Stimulated activated naive B cell treated with anti-CD40 and anti-IgM and Interleukin-4, amounts not matched to agents 10 μg/mL and 1 μg/mL and 100 μg/mL, for 72 hours (primary cell): ENCODE measurements at regions not wholly inside any gene's neighbourhood (a gene's known extent, or its start where the extent isn't known, plus 50 kb on each side); places are given as distances from the start of the nearest gene placed in this dataset.

ENCODE experiments used
- ATAC-seq, 2 donors: fragments of 150-1000 bp; cut with Tn5 transposase; replicated peaks; 2 replicates each; pipeline ENCODE4 v1.10.0; 2021; ENCODE audit warnings: moderate library complexity in 1 of 2
- DNase-seq: peaks from one replicate; pipeline ENCODE4 v3.0.0; 2021
- H3K27ac Mint-ChIP-seq: one replicate; pipeline ENCODE4 v1.8.0; 2022; ENCODE audit warnings: mild to moderate bottlenecking, mixed read lengths
- H3K27me3 Mint-ChIP-seq, 2 donors: one replicate each; pipeline ENCODE4 v1.8.0; 2022; ENCODE audit warnings: mixed read lengths in 2 of 2
- H3K36me3 Mint-ChIP-seq, 2 donors: one replicate each; pipeline ENCODE4 v1.8.0; 2022; ENCODE audit warnings: mixed read lengths in 2 of 2, mild to moderate bottlenecking in 1 of 2
- H3K4me1 Mint-ChIP-seq, 2 donors: one replicate each; pipeline ENCODE4 v1.8.0; 2022; ENCODE audit warnings: mixed read lengths in 2 of 2, mild to moderate bottlenecking in 1 of 2
- H3K4me3 Mint-ChIP-seq, 2 donors: one replicate each; pipeline ENCODE4 v1.8.0; 2022; ENCODE audit warnings: mild to moderate bottlenecking in 2 of 2, mixed read lengths in 2 of 2, moderate library complexity in 1 of 2
- H3K9me3 Mint-ChIP-seq, 2 donors: one replicate each; pipeline ENCODE4 v1.8.0; 2022; ENCODE audit warnings: mixed read lengths in 2 of 2, mild to moderate bottlenecking in 1 of 2

- DNase-seq (no peak), ATAC-seq (no peak)
- Mint-ChIP-seq H3K27ac (no peak overlapping the region), H3K27me3 (peaks cover 38 to 53% of the 10 kb centered on the region in 2 donors), H3K4me1 (no peaks in the 10 kb centered on the region), H3K9me3 (peaks cover 4 to 5% of the 10 kb centered on the region in 2 donors), H3K4me3 (no peak overlapping the region), H3K36me3 (no peaks in the 10 kb centered on the region)
These were observed 180.5 kb upstream of the PMEPA1 start for GRCh38 chr20:57890202-57890800.

- Mint-ChIP-seq H3K27ac (no peak overlapping the region), H3K4me3 (no peak overlapping the region), H3K27me3 (peaks cover 34 to 52% of the 10 kb centered on the region in 2 donors), H3K36me3 (no peaks in the 10 kb centered on the region), H3K4me1 (no peaks in the 10 kb centered on the region), H3K9me3 (peaks cover 4 to 5% of the 10 kb centered on the region in 2 donors)
- no peak for ATAC-seq
- no peak for DNase-seq
These were observed 178.8 kb upstream of the PMEPA1 start for GRCh38 chr20:57888591-57888990.

DNA sequence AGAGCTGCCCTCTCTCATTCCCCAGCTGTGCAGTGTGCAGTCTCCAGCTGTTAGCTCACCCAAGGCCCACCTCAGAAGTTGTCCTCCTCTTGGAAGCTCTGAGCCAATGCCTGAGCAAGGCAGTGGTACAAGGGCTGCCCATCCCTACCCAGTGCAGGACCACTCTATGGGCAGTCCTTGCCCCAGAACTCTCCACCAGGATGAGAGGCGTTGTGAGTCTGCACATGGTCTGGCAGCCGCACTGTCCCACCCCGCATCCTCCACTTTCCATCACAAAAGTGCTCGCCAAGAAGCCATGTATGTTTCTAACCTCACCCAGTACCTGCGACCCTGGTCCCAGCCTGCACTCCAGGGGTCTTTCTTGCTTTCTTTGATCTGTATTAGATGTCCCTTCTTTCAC is 175.1 kb upstream of the PMEPA1 start:
- Mint-ChIP-seq H3K9me3 (peaks cover 4 to 5% of the 10 kb centered on the region in 2 donors), H3K4me1 (no peaks in the 10 kb centered on the region), H3K4me3 (no peak overlapping the region), H3K36me3 (no peaks in the 10 kb centered on the region), H3K27ac (no peak overlapping the region), H3K27me3 (peaks cover 12 to 20% of the 10 kb centered on the region in 2 donors)
- DNase-seq, result no peak
- no peak for ATAC-seq

DNA sequence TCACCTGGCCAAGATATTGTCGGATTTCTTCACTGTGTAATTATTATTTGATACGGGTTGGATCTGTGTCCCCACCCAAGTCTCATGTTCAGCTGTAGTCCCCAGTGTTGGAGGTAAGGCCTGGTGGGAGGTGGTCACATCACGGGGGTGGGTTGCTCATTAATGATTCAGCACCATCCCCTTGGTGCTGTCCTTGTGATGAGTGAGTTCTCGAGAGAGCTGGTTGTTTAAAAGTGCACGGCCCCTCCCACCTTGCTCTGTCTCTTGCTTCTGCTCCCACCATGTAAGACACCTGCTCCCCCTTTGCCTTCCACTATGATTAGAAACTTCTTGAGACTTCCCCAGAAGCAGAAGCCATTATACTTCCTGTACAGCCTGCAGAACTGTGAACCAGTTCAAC is 173.9 kb upstream of the PMEPA1 start:
- Mint-ChIP-seq H3K27ac (no peak overlapping the region), H3K4me1 (no peaks in the 10 kb centered on the region), H3K27me3 (peaks cover 16 to 26% of the 10 kb centered on the region in 2 donors), H3K4me3 (no peak overlapping the region), H3K9me3 (peaks cover 4 to 5% of the 10 kb centered on the region in 2 donors), H3K36me3 (no peaks in the 10 kb centered on the region)
- DNase-seq, result no peak
- ATAC-seq, result no peak

DNA sequence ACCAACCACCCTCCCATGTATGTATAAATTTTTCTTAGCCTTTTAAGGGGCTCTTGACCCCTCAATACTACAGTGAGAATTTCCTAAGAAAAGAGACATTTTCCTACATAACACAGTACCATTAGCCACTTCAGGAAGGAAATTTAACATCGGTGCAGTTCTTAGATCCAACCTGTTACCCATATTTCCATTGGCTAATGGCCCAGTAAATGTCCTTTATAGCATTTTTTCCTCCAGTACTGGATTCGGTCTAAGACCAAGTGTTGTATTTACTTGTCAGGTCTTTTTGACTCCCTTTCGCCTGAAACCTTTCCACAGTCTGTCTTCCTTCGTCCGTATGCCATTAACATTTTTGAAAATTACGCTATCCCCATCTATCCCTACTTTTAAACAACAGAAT is 173.4 kb upstream of the PMEPA1 start:
- H3K27me3 Mint-ChIP-seq, result peaks cover 18 to 26% of the 10 kb centered on the region in 2 donors
- ATAC-seq (no peak), DNase-seq (no peak)
- H3K9me3 Mint-ChIP-seq, result peaks cover 4% of the 10 kb centered on the region in 2 donors
- no peak overlapping the region for H3K4me3 Mint-ChIP-seq
- no peaks in the 10 kb centered on the region for H3K36me3 Mint-ChIP-seq
- no peak overlapping the region for H3K27ac Mint-ChIP-seq
- H3K4me1 Mint-ChIP-seq, result no peaks in the 10 kb centered on the region

DNA sequence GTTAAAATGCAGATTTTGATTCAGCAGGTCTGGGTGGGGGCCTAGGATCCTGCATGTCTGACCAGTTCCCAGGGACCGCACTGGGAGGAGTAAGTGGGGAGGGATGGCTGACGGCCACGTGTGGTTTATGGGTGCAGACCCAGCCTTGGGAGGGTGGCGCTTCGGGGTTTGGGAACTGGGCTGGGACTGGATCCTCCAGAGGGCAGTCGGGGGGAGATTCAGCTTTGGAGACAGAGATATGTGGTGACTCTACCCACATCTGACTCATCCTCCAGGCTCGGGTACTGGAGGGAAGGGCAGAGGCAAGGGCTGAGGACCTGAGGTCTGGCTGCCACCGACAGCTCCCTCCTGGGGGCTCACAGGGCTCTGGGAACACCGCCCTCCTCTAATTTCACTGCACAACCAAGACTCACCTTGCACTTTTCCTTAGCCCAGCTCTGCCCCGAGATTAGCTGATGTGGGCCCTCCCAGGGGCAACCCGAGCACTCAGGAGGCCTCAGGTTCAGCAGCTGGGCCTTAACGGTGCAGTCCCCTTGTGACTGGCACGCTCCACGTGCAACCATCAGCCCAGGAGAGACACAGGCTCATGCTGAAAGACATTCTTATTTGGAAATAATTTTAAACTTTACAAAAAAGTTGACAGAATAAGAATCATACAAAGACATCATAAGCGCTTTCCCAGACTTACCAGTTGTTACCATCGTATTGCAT is 172.8 kb upstream of the PMEPA1 start:
- H3K4me3 Mint-ChIP-seq, result no peak overlapping the region
- ATAC-seq (no peak), DNase-seq (no peak)
- H3K36me3 Mint-ChIP-seq, result no peaks in the 10 kb centered on the region
- H3K27me3 Mint-ChIP-seq, result peaks cover 18 to 20% of the 10 kb centered on the region in 2 donors
- H3K9me3 Mint-ChIP-seq, result peaks cover 2% of the 10 kb centered on the region in 2 donors
- no peaks in the 10 kb centered on the region for H3K4me1 Mint-ChIP-seq
- H3K27ac Mint-ChIP-seq, result no peak overlapping the region

GRCh38 chr20:57881466-57882385 is 171.9 kb upstream of the PMEPA1 start:
- ATAC-seq, result no peak
- Mint-ChIP-seq H3K27me3 (peaks cover 12 to 22% of the 10 kb centered on the region in 2 donors), H3K27ac (no peak overlapping the region), H3K9me3 (no peaks in the 10 kb centered on the region), H3K36me3 (no peaks in the 10 kb centered on the region), H3K4me1 (no peaks in the 10 kb centered on the region), H3K4me3 (no peak overlapping the region)
- DNase-seq, result no peak

- H3K27me3 Mint-ChIP-seq, result peaks cover 12 to 22% of the 10 kb centered on the region in 2 donors
- no peak for DNase-seq
- H3K4me1 Mint-ChIP-seq, result no peaks in the 10 kb centered on the region
- no peaks in the 10 kb centered on the region for H3K36me3 Mint-ChIP-seq
- H3K9me3 Mint-ChIP-seq, result no peaks in the 10 kb centered on the region
- H3K27ac Mint-ChIP-seq, result no peak overlapping the region
- no peak for ATAC-seq
- no peak overlapping the region for H3K4me3 Mint-ChIP-seq
These were observed 170.7 kb upstream of the PMEPA1 start for GRCh38 chr20:57880571-57880892.

DNA sequence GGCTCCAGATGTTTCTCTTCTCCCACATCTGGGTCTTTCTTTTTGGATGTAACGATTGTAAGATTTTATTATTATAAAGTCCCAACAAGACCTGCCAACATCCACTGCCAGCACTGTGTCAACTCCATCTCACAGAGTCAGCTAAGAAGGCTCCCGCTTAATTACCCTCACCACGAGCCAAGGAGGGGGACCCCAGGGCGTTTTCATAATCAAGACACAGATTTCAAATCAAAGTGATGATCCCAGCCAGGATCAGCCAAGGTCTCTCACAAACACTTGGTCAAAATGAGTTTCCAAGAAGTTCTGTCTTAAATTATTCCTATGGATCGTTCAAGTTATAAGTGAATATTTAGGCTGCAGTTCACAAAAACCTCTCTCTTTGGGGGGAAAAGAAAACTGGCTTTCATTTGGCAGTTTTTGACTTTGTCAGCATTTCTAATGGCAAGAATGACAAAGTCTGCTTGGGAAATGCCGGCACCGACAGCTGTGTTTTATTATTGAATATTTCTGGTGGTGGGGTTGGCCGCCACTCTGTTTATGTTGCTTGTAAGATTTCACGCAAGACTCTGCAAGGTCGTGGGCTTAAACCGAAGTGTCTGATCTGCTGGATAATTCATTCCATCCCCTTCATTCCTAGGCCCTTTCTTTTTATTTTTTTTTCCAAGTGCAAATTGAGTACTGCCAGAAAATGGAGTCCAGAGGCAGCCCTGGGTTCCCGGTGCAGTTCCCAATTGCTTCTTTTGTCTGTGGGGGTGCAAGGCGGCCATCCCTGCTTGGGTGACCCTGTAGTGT is 170.2 kb upstream of the PMEPA1 start:
- DNase-seq (no peak), ATAC-seq (no peak)
- Mint-ChIP-seq H3K4me3 (no peak overlapping the region), H3K9me3 (no peaks in the 10 kb centered on the region), H3K27me3 (peaks cover 12 to 22% of the 10 kb centered on the region in 2 donors), H3K4me1 (no peaks in the 10 kb centered on the region), H3K27ac (no peak overlapping the region), H3K36me3 (no peaks in the 10 kb centered on the region)

GRCh38 chr20:57879437-57879778 is 169.6 kb upstream of the PMEPA1 start:
- peaks cover 12 to 22% of the 10 kb centered on the region in 2 donors for H3K27me3 Mint-ChIP-seq
- DNase-seq, result no peak
- H3K36me3 Mint-ChIP-seq, result no peaks in the 10 kb centered on the region
- H3K4me3 Mint-ChIP-seq, result no peak overlapping the region
- no peaks in the 10 kb centered on the region for H3K9me3 Mint-ChIP-seq
- ATAC-seq, result no peak
- no peak overlapping the region for H3K27ac Mint-ChIP-seq
- H3K4me1 Mint-ChIP-seq, result no peaks in the 10 kb centered on the region

DNA sequence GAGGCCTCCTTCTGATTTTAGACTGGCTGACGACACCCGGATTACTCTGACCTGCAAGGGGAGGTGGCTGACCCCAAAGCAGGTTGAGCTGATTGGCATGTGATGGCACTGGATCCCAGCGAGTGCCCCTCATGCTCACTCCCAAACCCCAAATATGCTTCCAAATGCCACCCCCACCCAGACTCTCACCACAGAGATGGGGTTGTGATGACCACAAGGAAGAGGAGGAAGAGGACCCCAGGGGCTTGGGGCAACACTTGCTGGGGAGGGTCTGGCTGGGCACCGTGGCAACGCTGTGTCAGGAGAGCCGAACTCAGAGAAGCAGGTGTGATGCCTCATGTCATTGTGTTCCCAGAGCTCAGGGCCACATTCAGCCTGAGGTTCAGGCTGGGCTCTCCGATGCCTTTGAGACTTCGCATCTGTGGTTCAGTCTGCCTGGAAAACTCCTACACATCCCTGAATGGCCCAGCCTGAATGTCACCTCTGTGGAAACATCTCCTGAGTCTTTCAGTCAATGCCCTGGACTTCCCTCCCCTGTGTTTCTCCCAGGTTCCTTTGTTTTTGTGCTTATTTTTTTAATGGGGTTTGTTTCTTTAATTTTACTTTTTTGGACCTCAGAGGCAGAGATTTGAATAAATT is 169.1 kb upstream of the PMEPA1 start:
- DNase-seq (no peak), ATAC-seq (no peak)
- H3K27ac Mint-ChIP-seq, result no peak overlapping the region
- peaks cover 12 to 17% of the 10 kb centered on the region in 2 donors for H3K27me3 Mint-ChIP-seq
- H3K4me1 Mint-ChIP-seq, result no peaks in the 10 kb centered on the region
- H3K4me3 Mint-ChIP-seq, result no peak overlapping the region
- no peaks in the 10 kb centered on the region for H3K9me3 Mint-ChIP-seq
- no peaks in the 10 kb centered on the region for H3K36me3 Mint-ChIP-seq

DNA sequence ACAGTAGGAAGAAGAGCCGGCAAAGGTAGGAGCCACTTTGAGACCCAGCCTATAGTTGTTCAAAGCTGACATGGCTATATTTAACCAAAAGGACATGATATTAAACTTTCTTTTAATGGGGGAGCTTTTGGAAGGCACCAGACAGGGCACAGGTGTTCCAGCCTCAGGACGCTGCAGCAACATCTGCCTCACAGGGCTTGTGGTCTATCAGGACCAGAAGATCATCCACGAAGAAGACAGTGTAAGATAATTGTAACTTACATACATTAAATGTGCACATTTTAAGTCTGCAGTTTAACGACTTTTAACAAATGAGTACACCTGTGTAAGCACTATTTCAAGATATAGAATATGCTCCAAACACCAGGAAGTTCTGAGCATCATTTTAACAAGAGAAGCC is 168.2 kb upstream of the PMEPA1 start:
- peaks cover 12 to 17% of the 10 kb centered on the region in 2 donors for H3K27me3 Mint-ChIP-seq
- no peaks in the 10 kb centered on the region for H3K4me1 Mint-ChIP-seq
- no peak overlapping the region for H3K4me3 Mint-ChIP-seq
- no peak for ATAC-seq
- no peak overlapping the region for H3K27ac Mint-ChIP-seq
- DNase-seq, result no peak
- H3K36me3 Mint-ChIP-seq, result no peaks in the 10 kb centered on the region
- H3K9me3 Mint-ChIP-seq, result no peaks in the 10 kb centered on the region

DNA sequence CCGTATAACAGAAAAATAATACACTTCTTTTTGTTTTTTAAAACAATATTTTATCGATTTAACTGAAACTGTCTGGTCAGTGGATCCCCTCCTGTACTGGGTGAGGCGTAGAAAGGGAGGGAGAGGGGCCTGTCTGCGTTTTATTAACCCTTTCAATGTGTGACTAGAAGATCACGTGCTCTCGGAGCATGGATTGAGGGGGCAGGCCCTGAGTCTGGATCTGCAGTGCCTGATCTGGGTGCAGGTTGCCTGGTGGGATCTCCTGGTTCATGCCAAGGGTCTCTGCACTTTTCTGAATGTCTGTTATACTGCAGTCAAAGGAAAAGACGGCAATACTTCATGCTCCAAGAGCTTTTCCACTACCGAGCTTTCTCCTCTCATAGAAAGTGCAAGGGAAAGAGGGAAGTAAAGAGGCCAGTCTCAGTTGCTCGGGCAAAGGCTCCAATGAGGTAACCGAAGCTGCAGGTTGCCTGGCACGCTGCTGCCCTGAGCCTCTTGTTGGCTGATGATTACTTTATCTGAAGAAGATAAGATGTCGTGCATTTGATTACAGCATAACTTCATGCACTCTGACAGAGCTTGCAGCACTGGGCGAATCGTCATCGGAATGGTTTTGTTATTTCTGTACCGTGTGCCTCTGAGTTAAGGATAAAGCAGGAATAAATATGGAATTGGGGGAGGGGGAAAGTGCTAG is 167.5 kb upstream of the PMEPA1 start:
- H3K4me1 Mint-ChIP-seq, result no peaks in the 10 kb centered on the region
- no peak for ATAC-seq
- no peak for DNase-seq
- H3K27me3 Mint-ChIP-seq, result peaks cover 12 to 17% of the 10 kb centered on the region in 2 donors
- H3K36me3 Mint-ChIP-seq, result no peaks in the 10 kb centered on the region
- peaks cover 2 to 5% of the 10 kb centered on the region in 2 donors for H3K9me3 Mint-ChIP-seq
- H3K27ac Mint-ChIP-seq, result no peak overlapping the region
- H3K4me3 Mint-ChIP-seq, result no peak overlapping the region
